GM12891 (cell line): ENCODE measurements at regions not wholly inside any gene's neighbourhood (a gene's known extent, or its start where the extent isn't known, plus 50 kb on each side); places are given as distances from the start of the nearest gene placed in this dataset.

Experiments used
- POLR2A ChIP-seq: IDR thresholded peaks from 2 replicates; pipeline ENCODE4 v1.6.1; 2011; ENCODE audit warnings: low read depth, low read length, control low read depth
- POLR2AphosphoS5 ChIP-seq: IDR thresholded peaks from 2 replicates; pipeline ENCODE4 v1.6.1; 2011; ENCODE audit warnings: low read depth, low read length, control low read depth
- SPI1 ChIP-seq: IDR thresholded peaks from 2 replicates; pipeline ENCODE4 v1.6.1; 2011; ENCODE audit warnings: low read depth, low read length, control low read depth
- TAF1 ChIP-seq: IDR thresholded peaks from 2 replicates; pipeline ENCODE4 v1.6.1; 2011; ENCODE audit warnings: low read depth, low read length, control low read depth

- TF ChIP-seq POLR2A (no peak), TAF1 (no peak), POLR2AphosphoS5 (no peak), SPI1 (no peak)
Measured at GRCh38 chr18:60180671-60181070, 191.9 kb downstream of the MC4R start.
